Activated CD8-positive, alpha-beta T cell treated with anti-CD3 and anti-CD28 coated beads for 36 hours (primary cell): ENCODE measurements at regions not wholly inside any gene's neighbourhood (a gene's known extent, or its start where the extent isn't known, plus 50 kb on each side); places are given as distances from the start of the nearest gene placed in this dataset.
"Not testable (repeated sequence)": the region's sequence is repeated elsewhere in the genome, so short reads cannot be mapped to it uniquely, and the experiment has no call there.

Experiments
- ATAC-seq: fragments of 200-7000 bp; cut with Tn5 transposase; one replicate; pipeline ENCODE4 v1.10.0; 2021; ENCODE audit warnings: mild to moderate bottlenecking, moderate library complexity
- CTCF ChIA-PET: fragments of 350-600 bp; sonication (Branson Sonifier 250); formaldehyde crosslinking; loops from one replicate; lab custom pipeline; 2021; ENCODE audit warnings: antibody characterized with exemption; lab: Charles Lee
- POLR2A ChIA-PET: fragments of 350-600 bp; sonication (Branson Sonifier 250); formaldehyde crosslinking; loops from one replicate; lab custom pipeline; 2021; ENCODE audit warnings: antibody characterized with exemption; lab: Charles Lee
- DNase-seq: peaks from one replicate; pipeline ENCODE4 v3.0.0-alpha.2; 2020
- H3K27ac Mint-ChIP-seq: one replicate; pipeline ENCODE4 v1.8.0; 2021; ENCODE audit warnings: mild to moderate bottlenecking, mixed read lengths
- H3K27me3 Mint-ChIP-seq: one replicate; pipeline ENCODE4 v1.8.0; 2021; ENCODE audit warnings: mixed read lengths
- H3K36me3 Mint-ChIP-seq: one replicate; pipeline ENCODE4 v1.8.0; 2021; ENCODE audit warnings: low read depth, mixed read lengths
- H3K4me1 Mint-ChIP-seq: one replicate; pipeline ENCODE4 v1.8.0; 2021; ENCODE audit warnings: low read depth, mixed read lengths
- H3K4me3 Mint-ChIP-seq: one replicate; pipeline ENCODE4 v1.8.0; 2021; ENCODE audit warnings: mild to moderate bottlenecking, moderate library complexity, mixed read lengths
- H3K9me3 Mint-ChIP-seq: one replicate; pipeline ENCODE4 v1.8.0; 2021; ENCODE audit warnings: mixed read lengths
- intact Hi-C: fragments of 100-400 bp; cut with micrococcal nuclease; formaldehyde crosslinking; loops from one replicate; pipeline ENCODE4 v1.10.0; 2022
- TF ChIP-seq, protein P1 (sequence below): fragments of 200-600 bp; IDR thresholded peaks from one replicate; pipeline ENCODE4 v1.8.0; 2022; ENCODE audit warnings: antibody characterized with exemption, mild to moderate bottlenecking

DNA sequence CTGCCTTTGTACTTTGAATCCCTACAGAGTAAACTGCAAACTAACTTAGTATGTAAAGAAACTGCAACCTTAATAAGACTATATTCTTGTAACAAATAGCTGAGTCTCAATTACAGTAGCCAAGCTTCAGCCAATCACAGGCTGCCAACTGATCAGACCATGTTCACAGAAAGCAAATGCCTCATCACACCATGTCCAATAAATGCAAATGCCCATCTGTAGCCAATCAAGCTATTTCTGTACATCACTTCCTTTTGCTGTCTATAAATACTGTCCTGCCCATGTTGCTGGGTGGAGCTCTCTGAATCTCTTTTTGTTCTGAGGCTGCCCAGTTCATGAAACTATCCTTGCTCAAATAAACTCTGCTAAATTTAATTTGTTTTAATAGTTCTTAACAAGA lies 531.7 kb upstream of the TOM1L1 start:
- no peaks in the 10 kb centered on the region for H3K4me1 Mint-ChIP-seq
- no peak overlapping the region for H3K4me3 Mint-ChIP-seq
- CTCF ChIA-PET, result interaction anchor here (0.8 kb wide), 1 partner anchor 116 kb away, joined by 3 read pairs; no protein-coding TSS in a partner anchor
- TF ChIP-seq, protein P1, sequence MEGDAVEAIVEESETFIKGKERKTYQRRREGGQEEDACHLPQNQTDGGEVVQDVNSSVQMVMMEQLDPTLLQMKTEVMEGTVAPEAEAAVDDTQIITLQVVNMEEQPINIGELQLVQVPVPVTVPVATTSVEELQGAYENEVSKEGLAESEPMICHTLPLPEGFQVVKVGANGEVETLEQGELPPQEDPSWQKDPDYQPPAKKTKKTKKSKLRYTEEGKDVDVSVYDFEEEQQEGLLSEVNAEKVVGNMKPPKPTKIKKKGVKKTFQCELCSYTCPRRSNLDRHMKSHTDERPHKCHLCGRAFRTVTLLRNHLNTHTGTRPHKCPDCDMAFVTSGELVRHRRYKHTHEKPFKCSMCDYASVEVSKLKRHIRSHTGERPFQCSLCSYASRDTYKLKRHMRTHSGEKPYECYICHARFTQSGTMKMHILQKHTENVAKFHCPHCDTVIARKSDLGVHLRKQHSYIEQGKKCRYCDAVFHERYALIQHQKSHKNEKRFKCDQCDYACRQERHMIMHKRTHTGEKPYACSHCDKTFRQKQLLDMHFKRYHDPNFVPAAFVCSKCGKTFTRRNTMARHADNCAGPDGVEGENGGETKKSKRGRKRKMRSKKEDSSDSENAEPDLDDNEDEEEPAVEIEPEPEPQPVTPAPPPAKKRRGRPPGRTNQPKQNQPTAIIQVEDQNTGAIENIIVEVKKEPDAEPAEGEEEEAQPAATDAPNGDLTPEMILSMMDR, result no peak
- POLR2A ChIA-PET, result no interaction called here
- no peaks in the 10 kb centered on the region for H3K36me3 Mint-ChIP-seq
- no peaks in the 10 kb centered on the region for H3K27me3 Mint-ChIP-seq
- H3K9me3 Mint-ChIP-seq, result peaks cover 4% of the 10 kb centered on the region
- no peak overlapping the region for H3K27ac Mint-ChIP-seq
- ATAC-seq (no peak), DNase-seq (no peak)
- intact Hi-C loops, result no loop called here

GRCh38 chr17:54372069-54372749 lies 528.4 kb upstream of the TOM1L1 start:
- Mint-ChIP-seq H3K27me3 (no peaks in the 10 kb centered on the region), H3K27ac (no peak overlapping the region), H3K4me1 (no peaks in the 10 kb centered on the region), H3K9me3 (peaks cover 1% of the 10 kb centered on the region), H3K36me3 (no peaks in the 10 kb centered on the region), H3K4me3 (no peak overlapping the region)
- DNase-seq (no peak), ATAC-seq (no peak)
- ChIA-PET POLR2A (no interaction called here), CTCF (no interaction called here)
- TF ChIP-seq, protein P1, result no peak
- intact Hi-C loops, result no loop called here

- H3K36me3 Mint-ChIP-seq, result no peaks in the 10 kb centered on the region
- CTCF ChIA-PET, result no interaction called here
- no peaks in the 10 kb centered on the region for H3K4me1 Mint-ChIP-seq
- DNase-seq (no peak), ATAC-seq (no peak)
- peaks cover 1% of the 10 kb centered on the region for H3K9me3 Mint-ChIP-seq
- TF ChIP-seq, protein P1, result no peak
- no peak overlapping the region for H3K4me3 Mint-ChIP-seq
- POLR2A ChIA-PET, result no interaction called here
- no peaks in the 10 kb centered on the region for H3K27me3 Mint-ChIP-seq
- no peak overlapping the region for H3K27ac Mint-ChIP-seq
- intact Hi-C loops, result no loop called here
Measured at GRCh38 chr17:54373970-54374369, 526.7 kb upstream of the TOM1L1 start.

- POLR2A ChIA-PET, H3K4me1 Mint-ChIP-seq, ATAC-seq: not testable (repeated sequence)
Measured at GRCh38 chr17:54376409-54376808, 524.2 kb upstream of the TOM1L1 start.

GRCh38 chr17:54381482-54381881 lies 519.2 kb upstream of the TOM1L1 start:
- no peaks in the 10 kb centered on the region for H3K36me3 Mint-ChIP-seq
- POLR2A ChIA-PET, result no interaction called here
- H3K9me3 Mint-ChIP-seq, result peaks cover 5% of the 10 kb centered on the region
- H3K27ac Mint-ChIP-seq, result no peak overlapping the region
- DNase-seq (no peak), ATAC-seq (no peak)
- H3K27me3 Mint-ChIP-seq, result no peaks in the 10 kb centered on the region
- H3K4me3 Mint-ChIP-seq, result no peak overlapping the region
- no peaks in the 10 kb centered on the region for H3K4me1 Mint-ChIP-seq
- CTCF ChIA-PET, result no interaction called here
- intact Hi-C loops, result no loop called here
- TF ChIP-seq, protein P1, result no peak

More at GRCh38 chr17:54376409-54376808, 524.2 kb upstream of the TOM1L1 start:
- CTCF ChIA-PET, H3K9me3 Mint-ChIP-seq, intact Hi-C loops, H3K27ac Mint-ChIP-seq, H3K4me3 Mint-ChIP-seq, H3K36me3 Mint-ChIP-seq, H3K27me3 Mint-ChIP-seq, DNase-seq: not testable (repeated sequence)
